ENCODE measurements at regions not wholly inside any gene's neighbourhood (a gene's known extent, or its start where the extent isn't known, plus 50 kb on each side); places are given as distances from the start of the nearest gene placed in this dataset.

DNA sequence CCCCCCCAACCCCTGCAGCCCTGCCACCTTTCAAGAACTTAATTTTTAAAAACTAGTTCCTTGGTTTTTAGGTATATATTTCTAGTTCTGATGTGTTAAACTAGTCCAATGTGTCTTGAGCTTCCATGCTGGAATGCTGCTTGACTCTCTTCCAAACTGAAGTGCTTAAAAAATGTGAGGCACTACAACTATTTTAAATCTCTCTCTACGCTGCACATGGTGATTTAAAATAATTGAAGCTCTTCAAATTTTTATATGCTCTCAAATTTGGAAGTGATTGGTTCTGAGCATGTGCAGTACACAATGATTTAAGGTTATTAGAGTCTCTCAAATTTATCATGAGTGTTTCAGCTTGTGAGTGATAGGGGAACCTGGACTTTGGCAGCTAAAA lies 192.6 kb upstream of the ZEB2 start:
- no peak for DNase-seq (ENCODE audit: low read depth in 2 of 3, low spot score in 1 of 3)

DNA sequence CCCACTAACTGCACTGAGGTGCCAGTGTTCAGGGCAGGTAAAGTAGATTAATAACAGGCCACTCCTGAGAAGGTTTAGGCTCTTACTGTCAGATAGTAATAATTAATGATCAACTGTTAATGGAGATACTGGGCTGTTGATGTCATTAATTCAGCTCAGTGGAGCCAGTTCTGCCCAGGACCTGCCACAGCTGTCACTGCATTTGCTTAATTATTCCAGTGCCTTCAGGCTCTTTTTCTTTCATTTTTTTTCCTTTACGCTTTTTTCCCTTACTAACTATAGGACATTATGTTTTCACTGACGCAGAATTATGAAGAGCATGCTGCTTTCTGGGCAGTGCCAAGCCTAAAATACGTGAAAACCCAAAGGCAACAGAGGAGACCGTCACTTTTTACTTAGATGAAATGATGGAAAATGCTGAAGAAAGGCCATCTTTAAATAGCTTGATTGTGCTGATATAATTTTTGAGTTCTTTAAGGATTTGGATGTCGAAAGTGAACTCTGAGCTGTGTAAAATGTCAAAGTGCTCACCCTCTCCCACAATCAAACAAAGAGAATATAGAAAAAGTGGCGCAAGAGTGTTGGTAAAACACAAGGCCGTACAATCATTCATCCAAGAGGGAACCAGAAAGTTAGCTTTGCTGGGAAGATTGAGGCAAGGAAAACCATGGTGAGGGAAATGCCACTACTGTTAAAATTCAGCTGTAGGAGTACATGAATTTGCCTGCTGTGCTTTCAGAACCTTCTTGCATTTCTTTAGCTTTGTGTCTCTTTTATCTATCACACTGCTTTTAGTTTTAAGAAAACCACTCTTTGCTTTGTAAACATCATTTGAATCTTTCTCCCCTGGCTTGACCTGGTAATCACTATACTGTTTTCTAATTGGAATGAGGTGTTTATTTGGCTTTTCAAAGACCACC lies 192.0 kb upstream of the ZEB2 start:
- DNase-seq (ENCODE audit: low read depth in 2 of 3, low spot score in 1 of 3) = no peak

DNA sequence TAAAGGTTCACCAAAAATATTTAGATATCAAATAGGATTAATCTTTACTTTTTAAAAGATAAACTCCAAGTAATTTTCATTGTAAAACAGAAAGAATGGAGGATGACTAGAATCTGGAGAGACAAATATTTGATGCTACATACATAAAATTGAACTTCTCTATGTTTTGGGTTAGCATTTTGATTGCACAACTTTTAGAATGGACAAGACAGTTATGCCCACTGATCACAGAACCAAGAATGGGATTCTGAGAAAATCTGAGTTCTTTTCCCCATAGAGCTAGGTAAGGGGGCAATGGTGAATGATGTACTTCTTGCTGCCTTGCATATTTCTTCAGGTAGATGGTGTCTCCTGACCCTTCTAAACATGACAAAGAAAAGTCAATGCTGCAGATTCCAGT lies 191.2 kb upstream of the ZEB2 start:
- no peak for DNase-seq (ENCODE audit: low read depth in 2 of 3, low spot score in 1 of 3)

DNA sequence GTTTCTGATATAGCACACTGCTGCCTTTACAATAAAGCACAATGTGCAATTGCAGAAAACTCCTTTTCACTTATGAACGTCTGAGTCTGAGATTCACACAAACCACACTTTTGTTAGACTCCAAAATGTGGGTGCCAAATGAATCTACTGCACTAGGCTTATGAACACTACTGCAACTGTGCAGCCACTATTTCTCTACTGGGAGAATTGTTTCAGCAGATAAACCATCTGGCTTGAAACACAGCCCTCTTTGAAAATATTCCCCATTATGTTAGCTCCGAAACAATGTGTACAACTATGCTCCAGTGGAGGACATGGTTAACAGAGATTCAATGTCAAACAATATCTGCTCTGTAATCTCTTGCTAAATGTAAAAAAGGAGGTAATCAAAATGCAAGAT lies 188.7 kb upstream of the ZEB2 start:
- DNase-seq (ENCODE audit: low read depth in 2 of 3, low spot score in 1 of 3) = no peak

DNA sequence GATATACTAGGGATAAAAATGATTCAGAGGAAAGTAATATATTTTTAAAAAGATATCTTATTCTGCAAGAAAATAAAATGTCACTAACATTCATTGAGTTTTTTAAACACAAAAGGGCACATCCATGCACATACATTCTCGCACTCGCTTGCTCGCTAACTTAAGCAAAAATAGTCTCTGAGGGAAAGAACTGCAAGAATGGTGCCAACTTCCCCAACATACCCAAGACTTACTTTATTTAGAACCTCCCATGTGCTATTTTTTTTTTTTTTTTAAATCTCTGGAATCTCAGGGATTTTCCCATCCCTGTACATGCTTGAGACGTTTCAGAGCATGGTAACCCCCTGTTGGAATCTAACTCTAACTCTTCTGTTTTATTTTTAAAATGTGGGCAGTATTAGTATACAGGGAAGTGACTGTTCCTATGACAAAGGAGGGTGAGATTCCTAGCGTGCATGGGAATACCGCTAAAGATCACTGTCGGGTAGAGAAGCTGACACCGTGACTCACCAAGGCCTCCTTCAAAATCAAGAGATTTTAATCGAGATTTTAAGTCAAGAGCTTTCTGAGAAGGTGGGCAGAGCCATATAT lies 187.9 kb upstream of the ZEB2 start:
- DNase-seq (ENCODE audit: low read depth in 2 of 3, low spot score in 1 of 3) = no peak

DNA sequence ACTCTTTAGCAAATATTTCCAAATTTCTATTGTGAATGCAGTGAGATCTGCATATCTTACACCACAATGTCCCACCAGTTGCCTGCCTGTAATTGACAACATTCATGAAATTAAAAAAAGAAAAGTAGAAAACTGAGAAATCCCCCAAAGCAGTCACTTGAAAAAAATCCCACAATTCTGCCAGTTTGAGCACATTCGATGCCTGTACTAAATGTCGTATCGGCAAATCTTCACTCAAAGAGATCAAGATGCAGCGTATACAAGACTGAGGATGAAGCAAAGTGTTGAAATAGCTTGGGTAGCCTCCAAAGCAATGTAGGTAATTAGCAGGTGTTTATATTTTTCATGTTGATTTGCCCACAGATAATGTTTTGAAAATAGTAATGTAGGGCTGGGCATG lies 186.7 kb upstream of the ZEB2 start:
- no peak for DNase-seq (ENCODE audit: low read depth in 2 of 3, low spot score in 1 of 3)

DNA sequence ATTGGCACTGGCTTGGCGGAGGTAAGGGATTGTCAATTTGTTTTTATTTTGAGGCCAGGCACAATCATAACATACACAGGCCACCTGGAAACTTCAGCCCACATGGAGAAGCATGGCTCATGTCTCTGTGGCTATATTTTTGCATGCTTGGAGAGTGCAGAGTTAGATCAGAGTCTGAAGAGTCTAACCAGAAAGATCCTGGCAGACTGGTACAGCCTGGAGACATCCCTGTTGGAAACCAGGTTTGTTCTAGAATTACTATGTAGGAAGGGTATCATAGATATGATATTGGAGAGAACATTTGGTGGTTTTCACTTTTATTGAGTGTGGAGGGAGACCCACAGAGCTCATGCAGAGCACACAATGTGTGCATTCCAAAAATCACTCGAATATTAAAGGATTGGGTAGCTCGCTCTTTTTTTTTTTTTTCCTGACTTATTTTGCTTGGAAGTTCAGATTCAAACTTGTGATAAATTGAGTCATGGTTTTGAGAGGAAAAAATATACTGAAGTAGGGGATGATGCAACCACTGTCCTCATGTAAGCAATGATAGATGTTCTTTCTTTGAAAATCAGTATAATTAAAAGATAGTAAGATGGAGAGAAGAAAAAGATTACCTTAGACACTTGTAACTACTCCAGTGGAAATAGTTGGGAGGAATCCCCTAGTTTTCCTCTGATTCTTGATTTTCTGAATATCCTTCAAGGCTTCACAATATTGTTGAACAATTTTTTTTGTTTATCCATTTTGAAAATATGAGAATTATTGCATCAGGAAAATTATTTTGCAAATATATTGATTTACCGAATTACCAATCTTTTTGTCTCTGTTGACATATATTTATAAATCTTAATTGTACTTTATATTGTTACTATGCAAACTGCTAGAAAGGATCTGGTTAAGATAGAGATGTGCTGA lies 185.7 kb upstream of the ZEB2 start:
- no peak for DNase-seq (ENCODE audit: low read depth in 2 of 3, low spot score in 1 of 3)

DNA sequence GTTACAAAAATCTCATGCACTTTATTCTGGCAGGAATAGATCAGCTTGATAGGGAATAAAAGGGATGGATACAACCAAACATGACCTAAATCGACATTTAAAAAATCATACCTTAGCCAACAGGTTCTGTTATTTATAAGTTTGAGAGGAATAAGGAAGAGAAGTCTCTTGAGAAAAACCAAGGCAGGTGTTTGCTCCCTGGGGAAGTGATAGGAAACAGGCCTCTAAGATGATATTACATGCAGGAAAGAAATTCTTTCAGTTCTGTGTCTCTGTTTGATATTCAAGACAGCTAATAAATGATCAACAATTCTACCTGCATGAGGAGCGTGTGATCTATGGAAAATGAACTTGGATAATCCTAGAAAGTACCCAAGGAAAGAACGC lies 184.8 kb upstream of the ZEB2 start:
- no peak for DNase-seq (ENCODE audit: low read depth in 2 of 3, low spot score in 1 of 3)

DNA sequence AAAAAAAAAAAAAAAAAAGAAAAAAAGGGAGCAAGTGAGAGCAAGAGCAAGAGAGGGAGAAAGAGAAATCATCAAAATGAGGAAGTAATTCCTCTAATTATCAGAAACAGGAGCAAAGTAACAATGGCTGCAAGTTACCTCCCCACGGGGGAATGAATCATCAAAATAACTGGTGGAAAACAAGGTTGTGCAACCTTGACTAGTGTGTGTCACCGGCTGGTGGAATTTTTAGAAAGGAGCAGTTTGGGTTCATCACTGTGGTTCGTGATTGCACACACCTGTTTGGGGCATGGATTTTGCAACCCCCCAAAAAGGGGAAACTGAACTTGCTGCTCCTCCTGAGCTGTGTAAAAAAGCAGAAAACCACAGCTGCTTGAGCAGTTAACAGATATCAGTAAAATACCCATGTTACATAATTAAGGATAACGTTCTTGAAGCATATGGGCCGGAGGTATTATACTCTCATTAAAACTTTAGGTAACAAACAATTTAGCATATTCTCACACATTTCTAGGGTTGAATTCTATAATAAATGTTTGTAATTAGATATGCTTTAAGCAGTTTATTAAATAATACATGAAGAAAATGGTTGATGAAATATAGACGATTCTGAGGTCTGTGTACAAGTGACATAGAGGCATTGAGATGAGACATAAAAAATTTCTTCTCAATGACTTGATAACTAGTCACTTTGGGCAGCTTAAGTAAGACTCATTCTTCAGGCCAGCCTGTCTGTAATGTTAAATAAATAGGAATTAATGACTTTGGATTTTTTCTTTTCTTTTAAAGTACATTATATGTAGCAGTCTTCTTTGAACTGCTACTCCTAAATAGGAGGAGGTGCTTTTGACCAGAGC lies 184.2 kb upstream of the ZEB2 start:
- DNase-seq (ENCODE audit: low read depth in 2 of 3, low spot score in 1 of 3) = no peak

DNA sequence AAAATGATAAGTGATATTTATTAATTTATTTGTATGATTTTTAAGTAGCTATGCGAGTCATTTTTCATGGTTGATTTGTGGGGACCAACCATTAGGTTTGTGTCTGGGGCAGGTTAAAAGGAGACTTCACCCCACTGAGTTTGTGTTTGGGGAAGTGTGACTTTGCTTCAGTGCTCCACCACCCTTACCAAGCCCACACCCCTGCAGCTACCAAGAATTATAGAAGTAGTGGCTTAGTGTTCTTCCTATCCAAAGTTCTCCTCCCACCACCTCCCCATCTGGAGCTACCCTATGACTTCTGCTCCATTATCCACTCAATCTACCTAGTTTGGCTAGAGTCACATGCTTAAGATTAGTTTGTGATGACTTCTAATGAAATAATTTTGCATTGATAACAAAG lies 182.1 kb upstream of the ZEB2 start:
- no peak for DNase-seq (ENCODE audit: low read depth in 2 of 3, low spot score in 1 of 3)

DNA sequence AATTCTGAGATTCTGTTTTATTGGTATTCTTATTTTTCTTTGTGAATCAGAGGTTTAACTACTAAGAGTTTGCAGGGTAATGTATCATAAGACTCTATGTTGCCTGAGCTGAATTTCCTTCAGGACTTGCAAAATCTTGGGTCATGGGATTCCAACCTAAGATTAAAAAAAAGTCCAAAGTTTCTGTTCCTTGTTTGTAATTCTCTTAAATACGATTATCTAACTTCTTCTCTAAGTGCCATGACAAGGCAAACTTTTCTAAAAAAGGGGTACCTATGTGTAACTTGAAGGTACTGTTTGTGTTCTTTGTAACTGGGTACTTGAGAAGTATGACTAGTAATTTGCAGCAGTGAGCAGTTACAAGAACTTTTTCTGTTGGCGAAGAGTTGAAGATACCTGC lies 181.3 kb upstream of the ZEB2 start:
- DNase-seq (ENCODE audit: low read depth in 2 of 3, low spot score in 1 of 3) = no peak

DNA sequence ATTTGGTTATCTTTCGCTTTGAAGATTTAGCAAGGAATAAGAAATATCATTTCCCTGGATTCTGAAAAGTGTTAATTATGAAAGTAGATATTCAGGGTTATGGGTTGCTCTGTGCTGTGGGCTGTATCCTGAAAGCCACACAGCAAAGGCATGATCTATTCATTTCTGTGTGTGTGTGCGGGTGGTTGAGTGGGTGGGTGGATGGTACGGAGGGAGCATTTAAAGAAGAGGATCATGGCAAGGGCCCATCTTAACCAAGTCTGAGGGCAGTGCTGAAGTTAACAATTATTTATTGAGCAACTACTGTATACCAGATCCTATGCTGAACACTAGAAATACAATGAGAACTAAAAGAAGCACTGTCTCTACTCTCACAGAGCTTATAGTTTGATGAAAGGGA lies 178.2 kb upstream of the ZEB2 start:
- DNase-seq (ENCODE audit: low read depth in 2 of 3, low spot score in 1 of 3) = no peak

DNA sequence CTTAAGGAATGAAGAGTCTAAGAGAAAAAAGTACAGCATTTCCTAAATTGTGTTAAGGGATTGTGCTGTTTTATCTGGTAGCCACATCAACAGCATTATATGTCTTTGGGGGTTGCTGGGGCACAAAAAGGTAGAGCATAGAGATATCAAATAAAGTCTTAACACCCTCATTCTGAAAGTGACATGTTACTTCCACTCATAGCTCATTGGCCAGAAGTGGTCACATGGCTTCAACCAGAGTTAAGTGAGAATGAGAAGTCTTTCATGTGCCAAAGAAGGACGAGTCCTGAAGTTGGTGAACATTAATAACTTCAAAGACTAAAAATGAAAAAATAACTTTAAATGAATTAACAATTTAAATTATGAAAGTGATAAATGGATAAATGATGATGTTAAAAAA lies 175.7 kb upstream of the ZEB2 start:
- DNase-seq (ENCODE audit: low read depth in 2 of 3, low spot score in 1 of 3) = no peak

DNA sequence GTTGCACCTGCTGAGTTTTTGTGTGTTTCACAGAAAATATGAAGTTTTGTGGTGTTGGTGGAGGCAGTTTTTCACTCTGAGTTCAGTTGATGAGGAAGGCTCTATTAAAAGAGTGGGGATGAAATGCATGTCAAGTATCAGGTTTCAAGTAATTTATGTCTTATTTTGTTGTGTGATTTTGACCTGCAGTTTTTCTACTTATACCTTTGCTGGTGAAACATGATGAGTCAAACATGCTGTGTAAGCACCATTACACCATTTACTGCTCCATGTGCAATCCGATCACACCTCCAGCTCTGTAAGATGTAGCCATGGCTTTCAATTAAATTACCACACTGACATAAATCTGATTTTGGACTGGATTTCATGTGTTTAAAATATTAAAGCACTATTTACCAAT lies 174.5 kb upstream of the ZEB2 start:
- no peak for DNase-seq (ENCODE audit: low read depth in 2 of 3, low spot score in 1 of 3)

DNA sequence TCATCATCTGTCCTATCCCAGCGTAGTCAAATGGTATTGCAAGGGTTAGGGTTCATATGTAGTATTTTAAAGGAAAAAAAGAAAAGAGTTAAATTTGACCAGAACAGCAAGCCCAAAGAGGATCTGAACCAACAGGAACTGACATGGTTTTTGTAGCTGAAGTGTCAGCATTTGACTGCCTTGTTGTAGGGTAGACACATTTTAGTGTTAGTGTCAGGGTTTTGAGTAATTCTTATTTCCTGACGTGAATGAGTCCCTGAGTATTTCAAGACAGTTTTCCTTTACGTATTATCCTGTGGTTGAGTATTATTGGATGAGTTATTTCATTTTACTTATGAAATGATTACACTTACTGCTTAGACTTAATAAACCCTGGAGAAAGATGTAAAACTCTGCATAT lies 173.3 kb upstream of the ZEB2 start:
- DNase-seq (ENCODE audit: low read depth in 2 of 3, low spot score in 1 of 3) = no peak

DNA sequence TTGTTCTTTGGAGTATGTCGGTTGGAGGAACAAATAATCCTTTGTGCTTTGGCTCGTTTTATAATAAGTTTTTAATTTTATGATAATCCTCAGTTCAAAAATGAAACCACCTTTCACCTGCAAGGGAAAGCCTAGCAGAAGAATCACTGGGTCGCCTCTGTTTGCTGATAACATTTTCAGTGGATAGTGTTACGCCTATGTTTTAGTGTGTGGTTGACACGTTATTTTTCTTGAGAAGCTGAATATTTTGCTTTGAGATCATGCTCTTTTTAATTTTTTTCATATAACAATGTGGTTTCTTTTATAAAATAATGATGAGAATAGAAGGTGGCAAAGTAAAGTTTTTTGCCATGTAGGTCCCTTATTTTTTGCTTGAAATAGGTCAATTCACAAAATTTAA lies 172.7 kb upstream of the ZEB2 start:
- DNase-seq (ENCODE audit: low read depth in 2 of 3, low spot score in 1 of 3) = no peak

DNA sequence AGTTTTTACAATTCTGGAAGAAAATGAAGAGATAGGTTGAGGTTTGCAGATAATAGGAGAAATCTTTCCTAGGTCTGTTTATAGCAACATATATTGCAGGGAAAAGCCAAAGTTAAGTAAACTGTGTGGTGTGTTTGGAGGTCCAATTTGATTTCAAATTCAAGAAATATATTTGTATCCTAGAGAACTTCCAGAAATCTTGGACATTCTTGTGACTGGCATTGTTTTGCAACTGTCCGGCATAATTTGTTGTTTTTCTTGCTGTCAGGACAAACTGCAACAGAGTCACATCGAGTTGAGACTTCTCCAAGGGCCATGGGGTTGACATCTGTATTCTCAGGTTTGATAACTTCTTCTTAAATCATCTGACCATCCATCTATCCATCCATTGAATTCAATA lies 170.9 kb upstream of the ZEB2 start:
- no peak for DNase-seq (ENCODE audit: low read depth in 2 of 3, low spot score in 1 of 3)

DNA sequence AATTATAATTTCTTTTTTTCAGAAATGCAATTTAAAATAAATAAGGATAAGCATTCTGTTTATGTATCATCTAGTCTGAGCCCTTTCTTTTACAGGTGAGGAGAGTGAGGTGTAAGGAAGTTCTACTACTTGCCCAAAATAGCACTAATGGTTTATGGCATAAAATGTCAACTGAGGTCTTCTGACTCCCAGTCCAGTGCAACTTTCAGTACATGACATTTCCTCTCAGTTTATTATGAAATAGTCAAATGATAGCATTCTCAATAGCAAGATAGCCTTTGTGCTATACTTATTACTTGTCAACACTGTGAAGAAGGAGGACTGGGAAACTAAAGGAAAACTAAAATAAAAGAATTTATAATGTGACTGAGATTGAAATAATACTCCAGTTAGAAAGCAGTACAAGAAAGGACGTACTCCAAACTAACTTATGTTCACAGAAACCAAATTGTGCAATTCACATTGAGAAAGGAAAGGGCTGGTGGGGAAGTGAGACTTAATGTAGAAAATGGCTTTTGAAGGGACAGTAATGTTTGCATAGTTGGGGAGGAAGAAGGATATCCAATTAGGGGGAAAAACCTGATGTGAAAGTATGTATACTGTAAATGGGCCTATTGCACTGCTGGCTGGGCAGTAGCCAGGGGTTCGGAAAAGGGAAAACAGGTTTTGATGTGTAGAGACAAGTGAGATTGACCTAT lies 166.7 kb upstream of the ZEB2 start:
- no peak for DNase-seq (ENCODE audit: low read depth in 2 of 3, low spot score in 1 of 3)

DNA sequence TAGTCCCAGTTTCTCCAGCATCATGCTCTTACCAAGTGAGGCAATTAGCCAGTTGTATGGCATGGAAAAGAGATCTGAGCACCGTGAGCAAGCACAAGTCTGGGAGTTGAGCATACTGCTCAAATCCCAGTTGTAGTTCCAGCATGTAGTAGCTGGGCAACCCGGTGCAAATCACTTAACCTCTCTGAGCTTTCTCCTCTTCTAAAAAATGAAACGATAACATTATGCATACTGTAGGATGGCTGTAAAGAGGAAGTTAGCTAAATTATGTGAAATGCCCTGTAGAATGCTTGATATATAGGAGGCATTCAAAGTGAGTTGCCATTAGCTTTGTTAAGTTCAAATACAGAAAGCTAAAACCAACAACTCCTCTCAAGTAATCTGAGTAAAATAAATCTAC lies 164.0 kb upstream of the ZEB2 start:
- no peak for DNase-seq (ENCODE audit: low read depth in 2 of 3, low spot score in 1 of 3)

DNA sequence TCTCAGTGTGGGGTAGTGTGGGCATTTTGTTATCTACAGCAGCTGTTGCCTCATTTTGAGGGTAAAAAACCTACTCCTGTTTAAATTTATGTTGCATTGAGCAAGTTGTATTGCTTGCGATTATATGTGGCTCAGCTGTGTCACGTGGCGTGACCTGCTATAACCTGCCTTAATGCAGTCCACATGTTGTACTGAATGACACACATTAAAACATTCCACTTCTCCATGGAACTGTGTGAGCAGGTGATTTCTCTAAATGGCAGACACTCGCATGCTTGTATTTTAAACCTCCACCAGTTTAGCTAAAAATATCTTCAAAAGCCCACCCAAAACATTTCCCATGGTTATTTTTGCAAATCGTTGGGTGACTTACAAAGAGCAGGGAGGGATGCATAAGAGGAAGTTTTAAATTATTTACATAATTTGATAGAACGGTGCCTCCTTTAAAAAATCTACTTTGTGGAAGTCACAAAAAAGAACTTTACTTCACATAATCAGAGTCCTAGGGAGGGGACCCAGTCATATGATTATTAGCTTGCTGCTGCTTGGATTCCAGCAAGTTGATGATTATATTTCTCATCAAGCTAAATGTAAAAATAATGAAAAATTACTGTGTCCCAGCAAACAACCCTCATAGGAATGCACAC lies 163.3 kb upstream of the ZEB2 start:
- DNase-seq (ENCODE audit: low read depth in 2 of 3, low spot score in 1 of 3) = no peak

Measured in stimulated activated CD4-positive, alpha-beta T cell treated with anti-CD3 and anti-CD28 coated beads, Interleukin-12 subunit alpha, Interleukin-12 subunit beta, amount 100 ng/mL, for 48 hours (primary cell).